Fibroblast of lung (primary cell): ENCODE measurements at regions not wholly inside any gene's neighbourhood (a gene's known extent, or its start where the extent isn't known, plus 50 kb on each side); places are given as distances from the start of the nearest gene placed in this dataset.

ENCODE experiments used
- DNase-seq, 2 donors: peaks; one replicate each; pipeline versions ENCODE4 v3.0.0 to v3.0.0-alpha.2; 2010; ENCODE audit warnings: low read depth in 2 of 2
- H2AFZ ChIP-seq: 2 replicates; pipeline ENCODE4 v1.5.1; 2012; ENCODE audit warnings: low read length, control low read depth, inconsistent platforms
- H3K27ac ChIP-seq: 2 replicates; pipeline ENCODE4 v1.5.1; 2011; ENCODE audit warnings: low read length, control low read depth; ENCODE audit not compliant: insufficient read depth
- H3K27me3 ChIP-seq: 2 replicates; pipeline ENCODE4 v1.5.1; 2011; ENCODE audit warnings: mild to moderate bottlenecking, low read length; ENCODE audit not compliant: control insufficient read depth, insufficient read depth
- H3K36me3 ChIP-seq: 2 replicates; pipeline ENCODE4 v1.5.1; 2011; ENCODE audit warnings: low read length; ENCODE audit not compliant: control insufficient read depth, insufficient read depth
- H3K4me1 ChIP-seq: 2 replicates; pipeline ENCODE4 v1.5.1; 2011; ENCODE audit warnings: low read length; ENCODE audit not compliant: control insufficient read depth, insufficient read depth; ENCODE audit errors: extremely low read depth
- H3K4me2 ChIP-seq: 2 replicates; pipeline ENCODE4 v1.5.1; 2011; ENCODE audit warnings: low read length, control low read depth; ENCODE audit not compliant: insufficient read depth; ENCODE audit errors: extremely low read depth
- H3K4me3 ChIP-seq, 4 experiments: fragments of 200-600 bp in 1 of 4; sonication (generic) in 1 of 4; replicated peaks in 1 of 4; 2 replicates each; pipeline ENCODE4 v1.5.1; 2011 to 2016; ENCODE audit warnings: low read length in 4 of 4, low read depth in 3 of 4, mild to moderate bottlenecking in 3 of 4, control low read depth in 2 of 4, inconsistent platforms in 1 of 4, mixed read lengths in 1 of 4; ENCODE audit not compliant: insufficient read depth in 1 of 4; ENCODE audit errors: control extremely low read depth in 1 of 4
- H3K79me2 ChIP-seq: 2 replicates; pipeline ENCODE4 v1.5.1; 2012; ENCODE audit warnings: mild to moderate bottlenecking, low read length, inconsistent platforms; ENCODE audit not compliant: control insufficient read depth, insufficient read depth
- H3K9ac ChIP-seq: 2 replicates; pipeline ENCODE4 v1.5.1; 2011; ENCODE audit warnings: mild to moderate bottlenecking, low read length, control low read depth; ENCODE audit not compliant: insufficient read depth
- H3K9me3 ChIP-seq: 2 replicates; pipeline ENCODE4 v1.5.1; 2012; ENCODE audit warnings: low read depth, low read length; ENCODE audit not compliant: control insufficient read depth, insufficient read depth
- H4K20me1 ChIP-seq: 2 replicates; pipeline ENCODE4 v1.5.1; 2011; ENCODE audit warnings: low read length; ENCODE audit not compliant: control insufficient read depth, insufficient read depth; ENCODE audit errors: extremely low read depth
- EZH2 ChIP-seq: IDR thresholded peaks from 2 replicates; pipeline ENCODE4 v1.5.1; 2012; ENCODE audit warnings: low read length, control low read depth, mild to moderate bottlenecking; ENCODE audit errors: missing control alignments
- TF ChIP-seq, protein P1 (sequence below), 2 donors: IDR thresholded peaks in 1 of 2; conservative IDR thresholded peaks in 1 of 2; 1 replicate in 1 of 2; 2 replicates in 1 of 2; pipeline ENCODE4 v1.5.1; 2011 to 2012; ENCODE audit warnings: low read length in 2 of 2, control low read depth in 1 of 2, inconsistent platforms in 1 of 2, low read depth in 1 of 2, mild to moderate bottlenecking in 1 of 2

GRCh38 chr6:163983679-163984078 lies 569.2 kb downstream of the QKI start:
- Histone ChIP-seq H3K4me1 (no peaks in the 10 kb centered on the region), H2AFZ (no peak overlapping the region), H3K9me3 (no peaks in the 10 kb centered on the region), H3K36me3 (no peaks in the 10 kb centered on the region), H3K27me3 (no peaks in the 10 kb centered on the region), H3K4me3 (no peak overlapping the region), H3K9ac (no peak overlapping the region), H3K27ac (no peak overlapping the region), H3K79me2 (no peaks in the 10 kb centered on the region), H4K20me1 (no peaks in the 10 kb centered on the region), H3K4me2 (no peak overlapping the region)
- TF ChIP-seq, protein P1, sequence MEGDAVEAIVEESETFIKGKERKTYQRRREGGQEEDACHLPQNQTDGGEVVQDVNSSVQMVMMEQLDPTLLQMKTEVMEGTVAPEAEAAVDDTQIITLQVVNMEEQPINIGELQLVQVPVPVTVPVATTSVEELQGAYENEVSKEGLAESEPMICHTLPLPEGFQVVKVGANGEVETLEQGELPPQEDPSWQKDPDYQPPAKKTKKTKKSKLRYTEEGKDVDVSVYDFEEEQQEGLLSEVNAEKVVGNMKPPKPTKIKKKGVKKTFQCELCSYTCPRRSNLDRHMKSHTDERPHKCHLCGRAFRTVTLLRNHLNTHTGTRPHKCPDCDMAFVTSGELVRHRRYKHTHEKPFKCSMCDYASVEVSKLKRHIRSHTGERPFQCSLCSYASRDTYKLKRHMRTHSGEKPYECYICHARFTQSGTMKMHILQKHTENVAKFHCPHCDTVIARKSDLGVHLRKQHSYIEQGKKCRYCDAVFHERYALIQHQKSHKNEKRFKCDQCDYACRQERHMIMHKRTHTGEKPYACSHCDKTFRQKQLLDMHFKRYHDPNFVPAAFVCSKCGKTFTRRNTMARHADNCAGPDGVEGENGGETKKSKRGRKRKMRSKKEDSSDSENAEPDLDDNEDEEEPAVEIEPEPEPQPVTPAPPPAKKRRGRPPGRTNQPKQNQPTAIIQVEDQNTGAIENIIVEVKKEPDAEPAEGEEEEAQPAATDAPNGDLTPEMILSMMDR (conservative IDR thresholded peaks at IDR 0.05 in 1 of 2, IDR thresholded peaks at IDR 0.05 in 1 of 2; ENCODE audit: low read depth in 1 of 2, low read length in 2 of 2) = no peak
- no peak for TF ChIP-seq EZH2
- peak in 1 of 2 donors; percentile 52 for DNase-seq

DNA sequence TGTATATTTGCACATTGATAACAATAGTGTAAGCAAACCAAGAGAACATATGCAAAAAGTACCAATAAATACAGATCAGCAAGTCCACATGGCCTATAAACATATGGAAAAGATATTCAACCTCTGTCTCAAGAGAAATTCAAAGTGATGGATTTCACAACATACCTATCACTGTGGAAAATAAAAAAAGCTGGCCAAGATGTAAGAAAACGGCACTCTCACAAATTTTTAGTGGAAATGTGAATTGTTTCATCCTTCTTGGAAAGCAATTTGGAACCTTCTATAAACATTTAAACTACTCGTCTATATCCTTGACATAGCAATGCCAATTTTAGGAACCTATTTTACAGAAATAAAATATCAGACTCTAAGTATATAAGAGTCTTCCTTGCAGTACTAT lies 559.8 kb downstream of the QKI start:
- Histone ChIP-seq H3K9me3 (no peaks in the 10 kb centered on the region), H3K27ac (no peak overlapping the region), H3K4me2 (no peak overlapping the region), H3K27me3 (no peaks in the 10 kb centered on the region), H3K4me1 (no peaks in the 10 kb centered on the region), H2AFZ (no peak overlapping the region), H3K36me3 (no peaks in the 10 kb centered on the region), H3K79me2 (no peaks in the 10 kb centered on the region), H3K4me3 (no peak overlapping the region), H3K9ac (no peak overlapping the region), H4K20me1 (no peaks in the 10 kb centered on the region)
- no peak for DNase-seq
- TF ChIP-seq, protein P1 (conservative IDR thresholded peaks at IDR 0.05 in 1 of 2, IDR thresholded peaks at IDR 0.05 in 1 of 2; ENCODE audit: low read depth in 1 of 2, low read length in 2 of 2) = no peak

DNA sequence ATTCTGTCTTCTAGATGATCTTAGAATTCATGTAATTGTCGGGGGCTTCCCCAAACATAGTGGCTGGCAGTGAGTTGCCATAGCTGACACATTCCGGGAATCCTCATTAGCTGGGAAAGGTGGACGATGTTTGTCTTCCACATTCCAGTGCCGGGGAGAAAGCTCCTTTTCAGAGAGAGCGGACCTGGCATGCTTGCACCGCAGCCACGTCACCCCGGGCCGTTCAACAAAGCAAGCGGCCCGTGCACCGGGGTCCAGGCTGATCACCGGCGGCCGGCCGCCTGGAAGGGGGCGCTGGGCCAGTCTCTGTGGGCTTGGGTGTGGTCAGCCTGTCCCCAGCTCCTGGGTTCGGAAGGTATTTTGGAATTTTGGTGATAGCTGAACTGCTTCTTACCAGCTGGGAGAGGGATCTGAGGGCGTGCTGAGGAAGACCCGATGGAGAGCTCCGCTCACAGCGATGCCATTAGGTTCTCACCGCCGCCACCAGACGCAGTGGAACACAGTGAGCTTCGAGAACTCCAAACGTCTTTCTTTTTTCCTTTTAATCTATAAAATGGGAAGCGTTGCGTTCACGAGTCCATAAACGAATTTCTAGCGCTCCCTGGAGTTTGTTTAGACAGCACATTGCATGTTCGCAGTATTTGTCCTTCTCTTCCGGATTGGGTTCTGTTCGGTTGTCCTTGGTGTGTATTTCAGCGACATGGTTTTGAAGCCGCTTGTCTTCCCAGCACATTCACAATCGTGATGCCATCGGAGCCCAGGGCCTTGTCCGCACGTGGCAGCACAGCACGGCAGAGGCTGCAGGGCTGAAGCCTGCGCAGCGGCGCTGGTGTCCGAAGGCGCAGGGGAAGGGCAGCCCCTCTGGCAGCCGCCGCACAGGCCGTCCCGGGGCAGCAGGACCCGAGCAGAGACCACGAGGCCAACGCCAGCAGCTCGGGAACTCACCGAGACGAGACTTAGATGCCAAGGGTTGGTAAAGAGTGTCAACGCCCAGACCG lies 557.6 kb downstream of the QKI start:
- H3K27ac ChIP-seq = no peak overlapping the region
- DNase-seq = no peak
- no peak overlapping the region for H3K4me3 ChIP-seq
- H3K27me3 ChIP-seq = no peaks in the 10 kb centered on the region
- no peaks in the 10 kb centered on the region for H4K20me1 ChIP-seq
- H3K9ac ChIP-seq = no peak overlapping the region
- H3K36me3 ChIP-seq = no peaks in the 10 kb centered on the region
- H2AFZ ChIP-seq = no peak overlapping the region
- H3K9me3 ChIP-seq = no peaks in the 10 kb centered on the region
- no peak overlapping the region for H3K4me2 ChIP-seq
- TF ChIP-seq, protein P1 (conservative IDR thresholded peaks at IDR 0.05 in 1 of 2, IDR thresholded peaks at IDR 0.05 in 1 of 2; ENCODE audit: low read depth in 1 of 2, low read length in 2 of 2) = no peak
- TF ChIP-seq EZH2 = no peak
- no peaks in the 10 kb centered on the region for H3K79me2 ChIP-seq
- H3K4me1 ChIP-seq = no peaks in the 10 kb centered on the region
